LNCAP (cell line): ENCODE measurements at regions not wholly inside any gene's neighbourhood (a gene's known extent, or its start where the extent isn't known, plus 50 kb on each side); places are given as distances from the start of the nearest gene placed in this dataset.

Source experiments
- CTCF ChIP-seq: fragments of 450-650 bp; IDR thresholded peaks from 2 replicates; pipeline ENCODE4 v1.5.1; 2017; ENCODE audit warnings: mild to moderate bottlenecking

GRCh38 chr13:74731731-74732130 lies 597.5 kb upstream of the KLF12 start:
- no peak for TF ChIP-seq CTCF

- no peak for TF ChIP-seq CTCF
These were observed 596.5 kb upstream of the KLF12 start for GRCh38 chr13:74730556-74731331.

- no peak for TF ChIP-seq CTCF
These were observed 592.0 kb upstream of the KLF12 start for GRCh38 chr13:74726206-74726605.

GRCh38 chr13:74715718-74716117 lies 581.5 kb upstream of the KLF12 start:
- TF ChIP-seq CTCF, result no peak

GRCh38 chr13:74710006-74710405 lies 575.8 kb upstream of the KLF12 start:
- TF ChIP-seq CTCF, result no peak

GRCh38 chr13:74709226-74709625 lies 575.0 kb upstream of the KLF12 start:
- TF ChIP-seq CTCF, result no peak

- TF ChIP-seq CTCF, result no peak
These were observed 574.4 kb upstream of the KLF12 start for GRCh38 chr13:74708629-74709028.

- TF ChIP-seq CTCF, result no peak
These were observed 573.1 kb upstream of the KLF12 start for GRCh38 chr13:74707291-74707690.
